Fibroblast of pulmonary artery (primary cell): ENCODE measurements at regions not wholly inside any gene's neighbourhood (a gene's known extent, or its start where the extent isn't known, plus 50 kb on each side); places are given as distances from the start of the nearest gene placed in this dataset.

Source experiments
- DNase-seq: peaks from one replicate; pipeline ENCODE4 v3.0.0-alpha.2; 2010; ENCODE audit warnings: low read depth
- H3K4me3 ChIP-seq: replicated peaks from 2 replicates; pipeline ENCODE4 v1.5.1; 2011; ENCODE audit warnings: low read depth, mild to moderate bottlenecking, control low read depth, low read length, moderate library complexity
- TF ChIP-seq, protein P1 (sequence below): IDR thresholded peaks from 2 replicates; pipeline ENCODE4 v1.5.1; 2011; ENCODE audit warnings: mild to moderate bottlenecking, control low read depth, low read length, inconsistent platforms; ENCODE audit errors: missing control alignments

DNA sequence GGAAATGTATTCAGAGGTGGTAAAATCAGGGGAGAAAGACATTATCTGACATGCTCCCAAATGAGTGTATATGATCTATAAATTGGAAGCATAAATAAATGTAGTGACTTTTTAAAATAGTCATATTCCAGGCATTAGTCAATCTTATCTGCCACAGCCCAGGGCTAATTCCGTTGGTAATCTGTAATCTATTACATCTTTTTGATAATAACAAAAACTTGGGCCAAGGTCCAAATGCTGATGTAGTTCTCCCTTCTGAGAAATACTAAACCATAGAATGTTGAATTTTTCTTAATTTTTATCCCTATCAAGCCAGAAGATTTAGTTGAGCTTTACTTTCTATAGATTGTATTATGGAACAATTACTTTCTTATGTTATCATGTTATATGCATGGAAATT, 1279.8 kb downstream of the EPHA7 start:
- no peak overlapping the region for H3K4me3 ChIP-seq
- TF ChIP-seq, protein P1, sequence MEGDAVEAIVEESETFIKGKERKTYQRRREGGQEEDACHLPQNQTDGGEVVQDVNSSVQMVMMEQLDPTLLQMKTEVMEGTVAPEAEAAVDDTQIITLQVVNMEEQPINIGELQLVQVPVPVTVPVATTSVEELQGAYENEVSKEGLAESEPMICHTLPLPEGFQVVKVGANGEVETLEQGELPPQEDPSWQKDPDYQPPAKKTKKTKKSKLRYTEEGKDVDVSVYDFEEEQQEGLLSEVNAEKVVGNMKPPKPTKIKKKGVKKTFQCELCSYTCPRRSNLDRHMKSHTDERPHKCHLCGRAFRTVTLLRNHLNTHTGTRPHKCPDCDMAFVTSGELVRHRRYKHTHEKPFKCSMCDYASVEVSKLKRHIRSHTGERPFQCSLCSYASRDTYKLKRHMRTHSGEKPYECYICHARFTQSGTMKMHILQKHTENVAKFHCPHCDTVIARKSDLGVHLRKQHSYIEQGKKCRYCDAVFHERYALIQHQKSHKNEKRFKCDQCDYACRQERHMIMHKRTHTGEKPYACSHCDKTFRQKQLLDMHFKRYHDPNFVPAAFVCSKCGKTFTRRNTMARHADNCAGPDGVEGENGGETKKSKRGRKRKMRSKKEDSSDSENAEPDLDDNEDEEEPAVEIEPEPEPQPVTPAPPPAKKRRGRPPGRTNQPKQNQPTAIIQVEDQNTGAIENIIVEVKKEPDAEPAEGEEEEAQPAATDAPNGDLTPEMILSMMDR: no peak
- DNase-seq: no peak

DNA sequence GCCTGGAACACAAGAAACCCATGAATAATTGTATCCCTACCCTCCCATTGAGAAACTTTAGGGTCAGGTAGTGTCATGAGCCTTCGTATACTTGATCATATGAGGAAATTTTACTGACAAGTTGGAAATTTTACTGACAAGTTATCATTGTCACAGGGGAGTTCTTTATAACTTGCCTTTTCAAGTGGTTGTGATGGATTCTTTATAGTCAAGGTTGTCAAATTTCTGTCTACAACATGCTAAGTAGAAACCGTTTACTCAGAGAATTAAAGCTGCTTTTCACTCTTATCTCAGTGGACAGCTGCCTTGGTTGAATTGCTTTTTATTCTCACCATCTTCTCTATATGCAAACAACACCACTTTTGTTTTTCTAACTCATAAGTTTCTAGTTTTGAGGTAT, 1286.4 kb downstream of the EPHA7 start:
- TF ChIP-seq, protein P1: no peak
- no peak for DNase-seq
- no peak overlapping the region for H3K4me3 ChIP-seq

DNA sequence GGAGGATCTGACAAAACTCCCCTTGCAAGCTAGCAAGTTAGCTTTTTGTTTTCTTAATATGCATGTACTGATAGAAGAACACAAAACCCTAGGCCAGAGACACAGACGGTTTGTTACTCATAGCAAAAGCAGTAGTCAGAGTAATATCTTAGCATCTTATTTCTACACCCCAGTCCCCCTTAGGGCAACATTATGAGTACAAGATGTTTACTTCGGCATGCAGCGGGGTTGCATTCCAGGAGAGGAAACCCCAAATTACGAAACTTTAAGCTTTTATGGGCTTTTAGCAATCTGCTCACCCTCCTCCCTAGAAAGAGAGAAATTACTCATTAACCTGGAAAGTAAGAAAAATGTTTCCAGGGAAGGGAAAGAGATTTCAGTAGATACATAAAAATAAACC, 1286.9 kb downstream of the EPHA7 start:
- TF ChIP-seq, protein P1: no peak
- no peak overlapping the region for H3K4me3 ChIP-seq
- DNase-seq: no peak

DNA sequence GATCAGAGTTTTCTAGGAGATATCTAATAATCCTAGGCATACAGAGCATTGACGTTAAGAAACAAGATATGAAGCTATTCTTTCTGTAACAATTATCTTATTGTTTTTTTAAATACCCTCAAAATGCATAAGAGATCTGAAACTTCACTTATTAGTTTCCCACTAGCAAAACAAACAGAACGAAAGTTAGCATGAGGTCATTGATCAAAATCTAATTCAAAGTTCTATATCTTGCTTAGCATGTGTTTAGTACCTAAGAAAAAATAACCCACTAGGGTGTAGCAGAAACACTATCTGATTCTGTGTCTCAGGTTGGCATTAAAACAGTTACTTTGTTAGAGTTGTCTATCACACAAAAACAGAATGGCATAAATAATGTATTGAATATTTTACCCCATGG, 1288.4 kb downstream of the EPHA7 start:
- DNase-seq: no peak
- TF ChIP-seq, protein P1: no peak
- H3K4me3 ChIP-seq: no peak overlapping the region

DNA sequence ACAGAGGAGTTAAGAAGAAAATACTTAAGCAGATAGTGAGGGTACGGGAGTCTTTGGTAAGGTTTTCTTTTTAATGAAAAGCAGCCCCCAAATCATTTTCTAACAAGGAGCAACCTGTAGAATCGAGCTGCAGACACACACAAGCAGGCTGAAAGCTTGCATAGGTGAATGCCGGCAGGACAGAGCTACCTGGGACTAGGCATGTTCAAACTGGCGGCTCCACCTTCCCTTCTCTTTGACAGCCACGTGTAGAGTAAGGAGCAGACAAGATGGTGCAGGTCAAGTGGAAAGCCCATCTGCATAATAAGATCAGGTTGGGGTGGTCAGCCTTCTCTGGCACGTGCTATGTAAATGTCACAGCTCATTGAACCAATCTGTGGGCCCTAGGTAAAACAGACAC, 1292.4 kb downstream of the EPHA7 start:
- no peak for DNase-seq
- H3K4me3 ChIP-seq: no peak overlapping the region
- TF ChIP-seq, protein P1: no peak

DNA sequence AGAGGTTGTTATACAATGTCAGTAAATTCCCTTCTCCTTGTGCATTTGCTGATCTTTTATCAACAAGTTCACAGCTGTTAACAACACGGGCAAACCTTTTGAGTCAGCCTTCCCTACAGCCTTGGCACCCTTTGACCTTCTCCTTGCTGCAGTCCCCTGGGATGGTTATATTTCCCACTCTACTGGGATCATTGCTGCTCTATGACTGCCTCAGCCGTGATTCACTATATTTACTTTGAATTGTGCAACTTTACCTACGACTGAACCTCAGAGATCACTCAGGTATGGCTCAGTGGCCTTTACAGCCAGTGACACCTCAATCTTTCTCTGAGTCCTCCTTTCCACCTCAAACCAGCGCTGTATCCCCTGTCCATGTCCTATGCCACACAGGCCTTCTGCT, 1293.3 kb downstream of the EPHA7 start:
- no peak for DNase-seq
- TF ChIP-seq, protein P1: no peak

DNA sequence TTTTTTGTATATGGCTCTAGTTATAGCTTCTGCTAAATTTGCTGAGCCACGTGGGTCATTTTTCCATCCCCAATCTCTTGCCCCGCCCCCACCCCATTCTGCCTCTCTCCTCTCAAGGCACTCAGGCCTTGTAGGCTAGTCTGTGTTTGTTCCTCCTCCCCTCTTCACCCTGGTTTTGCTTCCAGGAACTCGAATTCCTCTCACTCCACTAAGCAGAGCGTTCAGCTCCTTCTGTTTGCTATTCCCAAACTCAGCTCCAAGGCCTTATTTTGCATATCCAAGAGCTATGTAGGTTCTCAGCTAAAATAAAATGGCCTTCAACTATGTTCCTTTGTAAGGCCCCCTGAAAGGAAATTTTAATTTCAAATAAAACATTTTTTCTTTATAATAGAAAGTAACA, 1293.7 kb downstream of the EPHA7 start:
- TF ChIP-seq, protein P1: no peak
- no peak overlapping the region for H3K4me3 ChIP-seq

More for the DNA sequence above, 1293.3 kb downstream of the EPHA7 start:
- no peak overlapping the region for H3K4me3 ChIP-seq

More for the DNA sequence above, 1293.7 kb downstream of the EPHA7 start:
- DNase-seq: no peak
